Mesendoderm (in vitro differentiated cells): ENCODE measurements at regions not wholly inside any gene's neighbourhood (a gene's known extent, or its start where the extent isn't known, plus 50 kb on each side); places are given as distances from the start of the nearest gene placed in this dataset.

Experiments
- DNase-seq: peaks from one replicate; pipeline ENCODE4 v3.0.0; 2013
- H2AK5ac ChIP-seq: 2 replicates; pipeline ENCODE4 v1.6.1; 2013; ENCODE audit warnings: low read length, inconsistent platforms
- H2BK120ac ChIP-seq: 2 replicates; pipeline ENCODE4 v1.6.1; 2013; ENCODE audit warnings: low read depth, mild to moderate bottlenecking, low read length, moderate library complexity, mixed read lengths
- H2BK15ac ChIP-seq: replicated peaks from 2 replicates; pipeline ENCODE4 v1.6.1; 2013; ENCODE audit warnings: low read depth, mild to moderate bottlenecking, moderate library complexity
- H2BK5ac ChIP-seq: 2 replicates; pipeline ENCODE4 v1.6.1; 2013; ENCODE audit warnings: low read length, inconsistent platforms
- H3K18ac ChIP-seq: 2 replicates; pipeline ENCODE4 v1.6.1; 2013; ENCODE audit warnings: mild to moderate bottlenecking, low read length, mixed read lengths
- H3K23ac ChIP-seq: one replicate; pipeline ENCODE4 v1.6.1; 2013; ENCODE audit warnings: low read length
- H3K27ac ChIP-seq: 2 replicates; pipeline ENCODE4 v1.5.1; 2013; ENCODE audit warnings: low read depth, mild to moderate bottlenecking, inconsistent platforms, low read length, moderate library complexity
- H3K27me3 ChIP-seq: 2 replicates; pipeline ENCODE4 v1.6.1; 2013; ENCODE audit warnings: low read length, control low read depth, mild to moderate bottlenecking, inconsistent platforms; ENCODE audit not compliant: insufficient read depth, poor library complexity
- H3K36me3 ChIP-seq: 2 replicates; pipeline ENCODE4 v1.6.1; 2013; ENCODE audit warnings: low read length, inconsistent platforms; ENCODE audit not compliant: control insufficient read depth, insufficient read depth
- H3K4ac ChIP-seq: one replicate; pipeline ENCODE4 v1.6.1; 2013; ENCODE audit warnings: low read depth, mild to moderate bottlenecking, low read length, moderate library complexity
- H3K4me1 ChIP-seq: 2 replicates; pipeline ENCODE4 v1.6.1; 2013; ENCODE audit warnings: low read depth, low read length, inconsistent platforms; ENCODE audit not compliant: control insufficient read depth
- H3K4me2 ChIP-seq: 2 replicates; pipeline ENCODE4 v1.6.1; 2013; ENCODE audit warnings: low read length
- H3K4me3 ChIP-seq: 2 replicates; pipeline ENCODE4 v1.5.1; 2013; ENCODE audit warnings: mild to moderate bottlenecking, low read length
- H3K56ac ChIP-seq: one replicate; pipeline ENCODE4 v1.6.1; 2013; ENCODE audit warnings: low read length
- H3K79me1 ChIP-seq: 2 replicates; pipeline ENCODE4 v1.6.1; 2013; ENCODE audit warnings: low read length, inconsistent platforms
- H3K79me2 ChIP-seq: 2 replicates; pipeline ENCODE4 v1.6.1; 2013; ENCODE audit warnings: mild to moderate bottlenecking, low read length; ENCODE audit not compliant: control insufficient read depth, insufficient read depth
- H3K9ac ChIP-seq: 2 replicates; pipeline ENCODE4 v1.6.1; 2013; ENCODE audit warnings: low read length, inconsistent platforms
- H4K5ac ChIP-seq: one replicate; pipeline ENCODE4 v1.6.1; 2013; ENCODE audit warnings: low read length
- H4K8ac ChIP-seq: one replicate; pipeline ENCODE4 v1.6.1; 2013; ENCODE audit warnings: low read depth, mild to moderate bottlenecking, control low read depth, low read length, moderate library complexity
- WGBS: extraction: QIAGEN DNeasy Blood & Tissue Kit; methylation state at CpG from one replicate; pipeline ENCODE4 v1.1.7; 2013; ENCODE audit warnings: low lambda C conversion rate, missing lambda C conversion rate; ENCODE audit not compliant: insufficient coverage; ENCODE audit errors: extremely low coverage; 5-methylcytosine and 5-hydroxymethylcytosine counted together

DNA sequence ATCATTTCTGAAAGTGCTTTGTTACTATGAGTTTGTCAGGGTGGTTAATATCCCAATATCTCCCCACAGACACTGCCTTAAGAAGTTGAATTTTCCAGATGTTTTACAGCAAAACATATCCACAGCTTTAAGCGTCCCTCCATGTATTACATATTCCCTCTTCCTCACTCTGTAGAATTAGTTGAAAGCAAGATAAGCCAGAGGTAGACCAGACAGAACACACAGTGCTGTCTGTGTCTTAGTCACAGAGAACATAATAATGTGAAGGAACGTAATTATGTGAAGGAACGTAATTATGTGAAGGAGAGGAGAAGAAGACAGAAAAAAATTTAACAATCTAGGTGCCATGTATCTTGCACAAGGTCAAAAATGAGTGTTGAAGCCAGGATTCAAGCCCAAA is 81.9 kb upstream of the LRATD1 start:
- no peak for DNase-seq
- no peak overlapping the region for H2AK5ac ChIP-seq
- no peaks in the 10 kb centered on the region for H3K36me3 ChIP-seq
- no peak overlapping the region for H3K9ac ChIP-seq
- no peak overlapping the region for H3K56ac ChIP-seq
- no peaks in the 10 kb centered on the region for H3K79me1 ChIP-seq
- no peak overlapping the region for H3K4me2 ChIP-seq
- H3K23ac ChIP-seq, result no peak overlapping the region
- H4K8ac ChIP-seq, result no peak overlapping the region
- no peak overlapping the region for H2BK5ac ChIP-seq
- H3K4me1 ChIP-seq, result no peaks in the 10 kb centered on the region
- no peak overlapping the region for H3K18ac ChIP-seq
- H3K4me3 ChIP-seq, result no peak overlapping the region
- 100% methylated on average over 2 of the region's 3 CpGs for WGBS
- H3K27me3 ChIP-seq, result no peaks in the 10 kb centered on the region
- H3K27ac ChIP-seq, result no peak overlapping the region
- no peaks in the 10 kb centered on the region for H3K79me2 ChIP-seq
- H2BK15ac ChIP-seq, result no peak overlapping the region
- H4K5ac ChIP-seq, result no peak overlapping the region
- no peak overlapping the region for H3K4ac ChIP-seq
- H2BK120ac ChIP-seq, result no peak overlapping the region

DNA sequence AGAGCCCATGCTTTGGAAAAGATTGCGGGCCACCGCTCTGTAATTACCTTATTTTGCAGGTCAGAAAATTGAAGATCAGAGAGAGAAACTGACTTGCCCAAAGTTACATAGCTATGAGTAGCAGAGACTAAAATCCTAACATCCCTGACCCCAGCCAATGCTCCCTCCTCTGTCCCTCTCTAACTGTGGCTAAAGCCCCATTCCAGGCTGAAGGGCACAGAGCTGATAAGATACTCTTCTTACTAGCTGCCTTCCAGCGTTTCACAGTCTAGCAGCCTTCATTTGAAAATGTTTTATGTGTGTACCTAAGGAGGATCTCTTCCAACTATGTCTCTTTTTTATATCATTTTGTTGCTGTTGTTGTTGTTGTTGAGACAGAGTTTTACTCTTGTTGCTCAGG is 81.4 kb upstream of the LRATD1 start:
- H3K4ac ChIP-seq, result no peak overlapping the region
- no peak overlapping the region for H2BK5ac ChIP-seq

DNA sequence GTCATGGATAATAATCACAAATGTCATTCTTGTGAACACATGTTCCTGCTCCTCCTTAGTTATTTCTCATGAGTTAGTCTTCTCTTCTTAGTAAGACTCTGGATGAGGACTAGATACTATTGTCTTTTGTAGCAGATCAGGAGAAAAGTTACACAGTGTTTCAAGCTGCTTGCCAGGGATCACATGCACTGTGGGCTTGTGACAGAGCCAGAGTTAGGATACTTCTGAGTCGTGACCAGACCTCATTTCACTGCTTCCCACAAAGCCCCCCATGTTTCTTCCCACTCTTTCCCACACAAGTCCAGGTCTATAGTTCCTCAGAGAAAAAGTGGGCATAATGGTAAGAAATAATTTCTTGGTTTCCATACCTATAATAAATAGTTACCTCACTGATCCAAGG is 80.2 kb upstream of the LRATD1 start:
- no peak overlapping the region for H2BK120ac ChIP-seq
- H3K4me1 ChIP-seq, result no peaks in the 10 kb centered on the region
- no peak for DNase-seq
- no peak overlapping the region for H2AK5ac ChIP-seq
- H2BK15ac ChIP-seq, result no peak overlapping the region
- no peaks in the 10 kb centered on the region for H3K27me3 ChIP-seq
- WGBS, result no CpG with 5 or more reads among the region's 1 CpG
- H3K18ac ChIP-seq, result no peak overlapping the region
- no peak overlapping the region for H3K4ac ChIP-seq
- H2BK5ac ChIP-seq, result no peak overlapping the region
- no peak overlapping the region for H3K56ac ChIP-seq
- H3K27ac ChIP-seq, result no peak overlapping the region
- H3K36me3 ChIP-seq, result no peaks in the 10 kb centered on the region
- no peak overlapping the region for H4K8ac ChIP-seq
- no peaks in the 10 kb centered on the region for H3K79me1 ChIP-seq
- no peaks in the 10 kb centered on the region for H3K79me2 ChIP-seq
- H3K4me2 ChIP-seq, result no peak overlapping the region
- H3K4me3 ChIP-seq, result no peak overlapping the region
- no peak overlapping the region for H4K5ac ChIP-seq
- no peak overlapping the region for H3K23ac ChIP-seq
- no peak overlapping the region for H3K9ac ChIP-seq

More for the DNA sequence above, 81.4 kb upstream of the LRATD1 start:
- no peak overlapping the region for H2AK5ac ChIP-seq
- no peak overlapping the region for H3K23ac ChIP-seq
- no peak overlapping the region for H3K18ac ChIP-seq
- no peak overlapping the region for H3K27ac ChIP-seq
- DNase-seq, result no peak
- no peak overlapping the region for H3K4me3 ChIP-seq
- no peak overlapping the region for H3K4me2 ChIP-seq
- no peak overlapping the region for H3K9ac ChIP-seq
- H3K79me2 ChIP-seq, result no peaks in the 10 kb centered on the region
- no peaks in the 10 kb centered on the region for H3K4me1 ChIP-seq
- H2BK120ac ChIP-seq, result no peak overlapping the region
- no peak overlapping the region for H3K56ac ChIP-seq
- no CpG with 5 or more reads among the region's 3 CpGs for WGBS
- H2BK15ac ChIP-seq, result no peak overlapping the region
- no peaks in the 10 kb centered on the region for H3K27me3 ChIP-seq
- H4K5ac ChIP-seq, result no peak overlapping the region
- H3K79me1 ChIP-seq, result no peaks in the 10 kb centered on the region
- no peak overlapping the region for H4K8ac ChIP-seq
- H3K36me3 ChIP-seq, result no peaks in the 10 kb centered on the region

DNA sequence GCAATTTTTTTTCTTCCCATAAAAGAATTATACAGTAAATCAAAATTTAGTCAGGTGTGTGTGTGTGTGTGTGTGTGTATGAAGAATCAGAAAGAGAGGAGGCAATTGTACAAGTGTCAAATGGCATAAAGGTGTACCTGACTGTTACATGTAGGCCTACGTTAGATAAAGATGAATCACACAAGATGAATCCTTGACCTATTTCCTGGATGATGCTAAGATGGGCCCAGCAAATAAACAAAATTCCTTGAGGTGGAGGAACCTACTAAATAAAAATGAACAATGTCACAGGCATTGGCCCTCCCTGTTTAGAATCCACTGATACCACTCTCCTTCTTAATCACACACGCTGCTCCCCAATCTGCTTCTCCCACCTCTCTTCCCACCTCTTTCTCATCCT is 79.7 kb upstream of the LRATD1 start:
- WGBS, result no CpG with 5 or more reads among the region's 2 CpGs
- Histone ChIP-seq H3K4me2 (no peak overlapping the region), H3K4me1 (no peaks in the 10 kb centered on the region), H3K9ac (no peak overlapping the region), H4K8ac (no peak overlapping the region), H2BK120ac (no peak overlapping the region), H3K56ac (no peak overlapping the region), H4K5ac (no peak overlapping the region), H2BK5ac (no peak overlapping the region), H3K23ac (no peak overlapping the region), H3K36me3 (no peaks in the 10 kb centered on the region), H2BK15ac (no peak overlapping the region), H3K4ac (no peak overlapping the region), H3K27ac (no peak overlapping the region), H3K27me3 (no peaks in the 10 kb centered on the region), H3K79me1 (no peaks in the 10 kb centered on the region), H3K18ac (no peak overlapping the region), H2AK5ac (no peak overlapping the region), H3K4me3 (no peak overlapping the region), H3K79me2 (no peaks in the 10 kb centered on the region)
- no peak for DNase-seq

DNA sequence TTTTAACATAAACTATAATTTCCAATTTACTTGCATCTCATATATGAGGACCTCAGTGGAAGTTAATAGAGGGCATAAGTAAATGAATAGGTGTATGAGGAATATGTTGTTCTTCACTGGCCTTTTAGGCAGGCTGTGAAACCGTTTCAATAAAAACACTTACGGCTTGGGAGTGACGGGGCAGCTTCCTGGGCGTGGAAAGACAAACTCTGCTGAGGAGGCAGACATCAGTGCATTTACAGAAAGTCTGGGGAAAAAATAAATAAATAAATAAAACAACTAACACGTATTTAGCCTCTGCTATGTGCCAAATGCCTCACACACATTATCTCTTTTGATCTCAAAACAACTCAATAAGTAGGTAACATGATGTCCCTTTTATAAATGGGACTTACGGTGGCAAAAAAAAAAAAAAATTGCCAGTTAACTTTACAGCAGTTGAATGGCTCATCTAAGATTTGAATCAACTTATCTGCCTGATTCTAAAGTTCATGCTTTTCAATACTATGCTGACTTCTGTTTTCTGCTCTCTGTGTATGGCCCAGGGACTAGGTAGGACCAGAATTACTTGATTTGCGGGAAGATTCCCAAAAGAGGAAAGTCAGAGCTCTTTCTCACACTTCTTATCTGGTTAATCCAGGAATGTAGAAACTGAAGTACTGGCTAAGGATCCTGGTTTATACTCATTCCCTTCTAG is 77.5 kb upstream of the LRATD1 start:
- H4K5ac ChIP-seq, result no peak overlapping the region
- no peak overlapping the region for H3K27ac ChIP-seq
- H4K8ac ChIP-seq, result no peak overlapping the region
- no peaks in the 10 kb centered on the region for H3K4me1 ChIP-seq
- H3K27me3 ChIP-seq, result no peaks in the 10 kb centered on the region
- no peak overlapping the region for H2AK5ac ChIP-seq
- no CpG with 5 or more reads among the region's 7 CpGs for WGBS
- no peak overlapping the region for H3K56ac ChIP-seq
- H2BK120ac ChIP-seq, result no peak overlapping the region
- no peak overlapping the region for H2BK5ac ChIP-seq
- no peak overlapping the region for H3K23ac ChIP-seq
- no peak overlapping the region for H2BK15ac ChIP-seq
- no peak overlapping the region for H3K4ac ChIP-seq
- DNase-seq, result peak; percentile 39
- H3K18ac ChIP-seq, result no peak overlapping the region
- no peak overlapping the region for H3K4me3 ChIP-seq
- H3K36me3 ChIP-seq, result no peaks in the 10 kb centered on the region
- no peaks in the 10 kb centered on the region for H3K79me1 ChIP-seq
- no peaks in the 10 kb centered on the region for H3K79me2 ChIP-seq
- H3K4me2 ChIP-seq, result no peak overlapping the region
- H3K9ac ChIP-seq, result no peak overlapping the region

DNA sequence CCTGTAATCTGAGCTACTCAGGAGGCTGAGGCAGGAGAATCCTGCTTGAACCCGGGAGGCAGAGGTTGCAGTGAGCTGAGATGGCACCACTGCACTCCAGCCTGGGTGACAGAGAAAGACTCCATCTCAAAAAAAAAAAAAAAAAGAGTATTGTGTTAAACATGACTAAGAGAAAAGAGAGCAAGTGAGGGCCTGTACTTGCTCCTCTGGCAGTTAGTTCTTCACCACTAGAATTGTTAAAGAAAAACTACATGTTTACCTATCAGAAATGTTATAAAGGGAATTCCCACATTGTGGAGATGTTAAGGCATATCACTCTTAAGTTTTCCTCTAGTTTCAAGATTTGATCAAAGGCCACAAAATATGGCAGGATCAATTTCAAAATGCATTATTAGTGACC is 75.4 kb upstream of the LRATD1 start:
- no peak overlapping the region for H3K9ac ChIP-seq
- H2BK5ac ChIP-seq, result no peak overlapping the region
- no peaks in the 10 kb centered on the region for H3K27me3 ChIP-seq
- no peak overlapping the region for H3K27ac ChIP-seq
- H2BK120ac ChIP-seq, result no peak overlapping the region
- H4K5ac ChIP-seq, result no peak overlapping the region
- H3K79me1 ChIP-seq, result no peaks in the 10 kb centered on the region
- H3K36me3 ChIP-seq, result no peaks in the 10 kb centered on the region
- no peak overlapping the region for H3K4ac ChIP-seq
- DNase-seq, result no peak
- H3K79me2 ChIP-seq, result no peaks in the 10 kb centered on the region
- no peak overlapping the region for H2BK15ac ChIP-seq
- H3K18ac ChIP-seq, result no peak overlapping the region
- WGBS, result no CpG with 5 or more reads among the region's 1 CpG
- no peak overlapping the region for H4K8ac ChIP-seq
- no peak overlapping the region for H3K56ac ChIP-seq
- no peaks in the 10 kb centered on the region for H3K4me1 ChIP-seq
- no peak overlapping the region for H3K4me2 ChIP-seq
- no peak overlapping the region for H3K4me3 ChIP-seq
- H2AK5ac ChIP-seq, result no peak overlapping the region
- no peak overlapping the region for H3K23ac ChIP-seq
